Activated CD8-positive, alpha-beta T cell treated with anti-CD3 and anti-CD28 coated beads for 36 hours (primary cell): ENCODE measurements at regions not wholly inside any gene's neighbourhood (a gene's known extent, or its start where the extent isn't known, plus 50 kb on each side); places are given as distances from the start of the nearest gene placed in this dataset.

Experiments used
- ATAC-seq: fragments of 200-7000 bp; cut with Tn5 transposase; one replicate; pipeline ENCODE4 v1.10.0; 2021; ENCODE audit warnings: mild to moderate bottlenecking, moderate library complexity
- CTCF ChIA-PET: fragments of 350-600 bp; sonication (Branson Sonifier 250); formaldehyde crosslinking; loops from one replicate; lab custom pipeline; 2021; ENCODE audit warnings: antibody characterized with exemption; lab: Charles Lee
- POLR2A ChIA-PET: fragments of 350-600 bp; sonication (Branson Sonifier 250); formaldehyde crosslinking; loops from one replicate; lab custom pipeline; 2021; ENCODE audit warnings: antibody characterized with exemption; lab: Charles Lee
- DNase-seq: peaks from one replicate; pipeline ENCODE4 v3.0.0-alpha.2; 2020
- H3K27ac Mint-ChIP-seq: one replicate; pipeline ENCODE4 v1.8.0; 2021; ENCODE audit warnings: mild to moderate bottlenecking, mixed read lengths
- H3K27me3 Mint-ChIP-seq: one replicate; pipeline ENCODE4 v1.8.0; 2021; ENCODE audit warnings: mixed read lengths
- H3K36me3 Mint-ChIP-seq: one replicate; pipeline ENCODE4 v1.8.0; 2021; ENCODE audit warnings: low read depth, mixed read lengths
- H3K4me1 Mint-ChIP-seq: one replicate; pipeline ENCODE4 v1.8.0; 2021; ENCODE audit warnings: low read depth, mixed read lengths
- H3K4me3 Mint-ChIP-seq: one replicate; pipeline ENCODE4 v1.8.0; 2021; ENCODE audit warnings: mild to moderate bottlenecking, moderate library complexity, mixed read lengths
- H3K9me3 Mint-ChIP-seq: one replicate; pipeline ENCODE4 v1.8.0; 2021; ENCODE audit warnings: mixed read lengths
- CTCF ChIP-seq: fragments of 200-600 bp; IDR thresholded peaks from one replicate; pipeline ENCODE4 v1.8.0; 2022; ENCODE audit warnings: antibody characterized with exemption, mild to moderate bottlenecking
- intact Hi-C: fragments of 100-400 bp; cut with micrococcal nuclease; formaldehyde crosslinking; loops from one replicate; pipeline ENCODE4 v1.10.0; 2022

- DNase-seq (no peak), ATAC-seq (no peak)
- Mint-ChIP-seq H3K27ac (no peak overlapping the region), H3K9me3 (peaks cover 12% of the 10 kb centered on the region), H3K36me3 (peaks cover 3% of the 10 kb centered on the region), H3K4me3 (no peak overlapping the region), H3K27me3 (peaks cover 10% of the 10 kb centered on the region), H3K4me1 (no peaks in the 10 kb centered on the region)
- POLR2A ChIA-PET: interaction anchor here (1.2 to 1.7 kb wide), 2 partner anchors 11 to 14 kb away, joined by 4 read pairs; no protein-coding TSS in a partner anchor
- intact Hi-C loops: no loop called here
- TF ChIP-seq CTCF: no peak
- CTCF ChIA-PET: interaction anchor here (1.3 to 1.6 kb wide), 2 partner anchors 8 to 80 kb away, joined by 3 to 4 read pairs; no protein-coding TSS in a partner anchor
These were observed 402.5 kb downstream of the PCNX1 start for GRCh38 chr14:71309756-71310155.

DNA sequence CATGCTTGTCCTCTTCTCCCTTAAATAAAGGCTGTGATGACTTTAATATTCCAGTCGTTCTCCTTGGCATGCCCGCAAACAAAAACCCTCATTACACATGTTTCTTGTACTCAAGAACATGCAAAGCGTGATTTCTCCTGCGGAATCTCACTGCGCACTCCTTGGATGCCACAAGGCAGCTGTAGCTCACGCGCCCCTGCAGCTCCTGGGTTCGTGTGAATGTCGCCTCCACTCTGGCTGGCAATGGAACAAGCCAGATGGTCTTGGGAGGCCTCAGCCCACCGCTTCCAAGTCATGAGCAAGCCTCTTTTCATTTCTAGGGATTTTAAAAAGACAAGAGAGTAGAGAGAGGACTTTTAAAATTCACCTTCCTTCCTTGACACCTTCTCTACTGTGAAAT, 403.8 kb downstream of the PCNX1 start:
- DNase-seq (no peak), ATAC-seq (no peak)
- H3K27ac Mint-ChIP-seq: no peak overlapping the region
- no peak for TF ChIP-seq CTCF
- no peaks in the 10 kb centered on the region for H3K36me3 Mint-ChIP-seq
- H3K27me3 Mint-ChIP-seq: peaks cover 10% of the 10 kb centered on the region
- ChIA-PET POLR2A (interaction anchor here (1.7 kb wide), 1 partner anchor 13 kb away, joined by 4 read pairs; no protein-coding TSS in a partner anchor), CTCF (interaction anchor here (1.3 to 1.6 kb wide), 2 partner anchors 10 to 81 kb away, joined by 3 to 4 read pairs; no protein-coding TSS in a partner anchor)
- H3K4me1 Mint-ChIP-seq: no peaks in the 10 kb centered on the region
- intact Hi-C loops: no loop called here
- H3K9me3 Mint-ChIP-seq: peaks cover 6% of the 10 kb centered on the region
- H3K4me3 Mint-ChIP-seq: no peak overlapping the region

DNA sequence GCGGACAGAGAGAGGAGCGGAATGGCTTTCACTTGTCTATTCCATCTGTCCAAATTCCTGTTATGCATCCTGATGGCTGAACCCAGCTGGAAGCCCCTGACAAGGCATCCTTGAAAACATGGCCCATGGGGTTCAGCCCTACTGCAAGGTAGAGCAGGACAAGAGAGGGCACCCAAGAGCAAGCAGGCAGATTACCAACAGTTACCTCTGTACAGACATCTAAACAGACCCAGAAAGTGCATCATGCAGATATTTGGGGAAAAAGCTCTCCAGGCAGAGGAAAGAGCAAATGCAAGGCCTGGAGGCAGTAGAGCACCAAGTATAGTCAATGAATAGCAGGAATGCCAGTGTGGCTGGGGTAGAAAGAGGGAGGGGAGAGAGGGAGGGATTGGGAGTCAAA, 407.5 kb downstream of the PCNX1 start:
- ATAC-seq (no peak), DNase-seq (no peak)
- H3K9me3 Mint-ChIP-seq: peaks cover 2% of the 10 kb centered on the region
- no peaks in the 10 kb centered on the region for H3K36me3 Mint-ChIP-seq
- H3K27me3 Mint-ChIP-seq: peaks cover 5% of the 10 kb centered on the region
- ChIA-PET CTCF (interaction anchor here (2.0 kb wide), 1 partner anchor 438 kb away, joined by 4 read pairs; no protein-coding TSS in a partner anchor), POLR2A (no interaction called here)
- no peak overlapping the region for H3K4me3 Mint-ChIP-seq
- intact Hi-C loops: no loop called here
- TF ChIP-seq CTCF: no peak
- no peak overlapping the region for H3K27ac Mint-ChIP-seq
- peaks cover 7% of the 10 kb centered on the region for H3K4me1 Mint-ChIP-seq

DNA sequence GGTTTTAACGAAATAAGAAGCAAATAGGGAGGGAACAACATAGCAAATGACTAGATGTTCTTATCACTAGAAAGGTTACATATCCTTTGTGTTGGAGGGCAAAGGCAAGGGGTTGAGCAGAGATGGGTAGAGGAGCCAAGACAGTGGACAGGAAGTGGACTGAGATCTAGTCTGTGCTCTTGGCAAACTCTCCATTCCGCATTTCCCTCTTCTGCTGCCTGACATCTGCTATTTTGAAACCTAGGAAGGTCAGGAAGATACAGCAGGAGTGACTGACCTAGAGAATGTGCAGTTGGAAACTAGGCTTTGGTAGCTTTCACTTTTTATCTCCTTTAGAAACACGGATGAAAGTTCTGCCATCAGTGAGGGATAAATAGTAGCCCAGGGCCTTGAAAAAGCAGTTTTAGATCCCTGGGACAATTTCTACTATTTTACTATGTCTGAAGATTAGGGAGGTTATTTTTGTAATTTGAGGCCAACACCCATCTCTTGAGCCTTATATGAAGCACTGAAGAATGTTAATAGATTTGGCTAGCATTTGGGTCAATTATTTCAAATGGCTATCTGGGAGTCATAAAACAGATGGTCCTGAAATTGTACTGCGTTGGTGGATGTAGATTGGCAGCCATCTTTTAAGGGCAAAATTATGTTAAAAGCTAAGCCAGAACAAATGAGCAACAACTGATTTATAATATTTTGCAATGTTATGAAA, 410.3 kb downstream of the PCNX1 start:
- Mint-ChIP-seq H3K4me3 (no peak overlapping the region), H3K27ac (no peak overlapping the region), H3K9me3 (peaks cover 2% of the 10 kb centered on the region), H3K36me3 (no peaks in the 10 kb centered on the region), H3K4me1 (peaks cover 16% of the 10 kb centered on the region), H3K27me3 (no peaks in the 10 kb centered on the region)
- POLR2A ChIA-PET: no interaction called here
- no peak for TF ChIP-seq CTCF
- CTCF ChIA-PET: no interaction called here
- DNase-seq (no peak), ATAC-seq (no peak)
- intact Hi-C loops: no loop called here

DNA sequence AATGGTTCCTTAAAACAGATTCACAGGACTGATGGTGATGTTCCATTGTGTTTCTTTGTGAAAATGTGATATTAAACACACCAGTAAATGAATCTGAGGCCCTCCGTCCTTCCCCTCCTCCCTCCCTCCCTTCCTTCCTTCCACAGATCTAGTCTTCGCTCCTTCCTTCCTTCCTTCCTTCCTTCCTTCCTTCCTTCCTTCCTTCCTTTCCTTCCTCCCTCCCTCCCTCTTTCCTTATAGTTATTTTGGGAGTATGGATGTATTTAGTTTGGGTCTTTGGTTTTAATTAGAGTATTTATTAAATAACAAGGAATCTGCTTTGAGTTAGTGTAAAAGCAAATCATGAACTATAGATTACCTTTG, 410.8 kb downstream of the PCNX1 start:
- intact Hi-C loops: no loop called here
- H3K27ac Mint-ChIP-seq: no peak overlapping the region
- peaks cover 2% of the 10 kb centered on the region for H3K9me3 Mint-ChIP-seq
- DNase-seq: no peak
- H3K4me3 Mint-ChIP-seq: no peak overlapping the region
- no peak for ATAC-seq
- ChIA-PET POLR2A (no interaction called here), CTCF (interaction anchor here (0.7 kb wide), 1 partner anchor 12 kb away, joined by 3 read pairs; no protein-coding TSS in a partner anchor)
- peaks cover 2% of the 10 kb centered on the region for H3K36me3 Mint-ChIP-seq
- TF ChIP-seq CTCF: no peak
- H3K4me1 Mint-ChIP-seq: peaks cover 21% of the 10 kb centered on the region
- H3K27me3 Mint-ChIP-seq: no peaks in the 10 kb centered on the region
